Thoracic aorta (tissue), 2 donors: ENCODE measurements at regions not wholly inside any gene's neighbourhood (a gene's known extent, or its start where the extent isn't known, plus 50 kb on each side); places are given as distances from the start of the nearest gene placed in this dataset.

Experiments used
- ATAC-seq: fragments of 150-250 bp; one replicate; pipeline ENCODE4 v1.8.0; 2017; ENCODE audit warnings: low read depth; ENCODE audit not compliant: insufficient number of reproducible peaks, low FRiP score
- DNase-seq: peaks from one replicate; pipeline ENCODE4 v3.0.0-alpha.2; 2020; ENCODE audit warnings: low spot score
- H3K27ac ChIP-seq, 2 donors: fragments of 200-600 bp; sonication (generic); 1 replicate in 1 of 2; 2 replicates in 1 of 2; pipeline ENCODE4 v1.5.1; 2016; ENCODE audit warnings: mild to moderate bottlenecking in 2 of 2, moderate library complexity in 2 of 2
- H3K27me3 ChIP-seq: fragments of 200-600 bp; sonication (generic); replicated peaks from 2 replicates; pipeline ENCODE4 v1.6.0; 2016; ENCODE audit warnings: mild to moderate bottlenecking; ENCODE audit not compliant: insufficient read depth
- H3K36me3 ChIP-seq: fragments of 200-600 bp; sonication (generic); one replicate; pipeline ENCODE4 v1.5.1; 2016
- H3K4me1 ChIP-seq, 2 donors: fragments of 200-600 bp; sonication (generic); 1 replicate in 1 of 2; 2 replicates in 1 of 2; pipeline versions ENCODE4 v1.5.1 to v1.6.0; 2016; ENCODE audit warnings: low read depth in 2 of 2, mild to moderate bottlenecking in 1 of 2; ENCODE audit not compliant: control insufficient read depth in 1 of 2
- H3K4me3 ChIP-seq: fragments of 200-600 bp; sonication (generic); 2 replicates; pipeline ENCODE4 v1.5.1; 2016; ENCODE audit warnings: mild to moderate bottlenecking
- H3K9me3 ChIP-seq: fragments of 200-600 bp; sonication (generic); 2 replicates; pipeline ENCODE4 v1.5.1; 2016
- CTCF ChIP-seq: fragments of 200-600 bp; sonication (generic); IDR thresholded peaks from one replicate; pipeline ENCODE4 v1.5.1; 2019; ENCODE audit warnings: antibody characterized with exemption

GRCh38 chr13:80166352-80166751, 174.6 kb downstream of the SPRY2 start:
- Histone ChIP-seq H3K9me3 (no peaks in the 10 kb centered on the region), H3K4me1 (no peaks in the 10 kb centered on the region), H3K27me3 (no peaks in the 10 kb centered on the region), H3K36me3 (no peaks in the 10 kb centered on the region), H3K27ac (no peak overlapping the region), H3K4me3 (no peak overlapping the region)
- no peak for TF ChIP-seq CTCF
- DNase-seq (no peak), ATAC-seq (no peak)

GRCh38 chr13:80164462-80164861, 176.5 kb downstream of the SPRY2 start:
- Histone ChIP-seq H3K36me3 (no peaks in the 10 kb centered on the region), H3K27me3 (no peaks in the 10 kb centered on the region), H3K4me3 (no peak overlapping the region), H3K4me1 (no peaks in the 10 kb centered on the region), H3K27ac (no peak overlapping the region), H3K9me3 (no peaks in the 10 kb centered on the region)
- ATAC-seq (no peak), DNase-seq (no peak)
- TF ChIP-seq CTCF: no peak

- Histone ChIP-seq H3K27ac (no peak overlapping the region), H3K4me3 (no peak overlapping the region)
These were observed 179.0 kb downstream of the SPRY2 start for GRCh38 chr13:80161896-80162295.

GRCh38 chr13:80161219-80161618, 179.7 kb downstream of the SPRY2 start:
- Histone ChIP-seq H3K4me3 (no peak overlapping the region), H3K27ac (no peak overlapping the region), H3K27me3 (no peaks in the 10 kb centered on the region), H3K9me3 (no peaks in the 10 kb centered on the region), H3K36me3 (no peaks in the 10 kb centered on the region), H3K4me1 (peaks cover 0 to 6% of the 10 kb centered on the region in 2 donors)
- TF ChIP-seq CTCF: no peak
- ATAC-seq (no peak), DNase-seq (no peak)

More at GRCh38 chr13:80161896-80162295, 179.0 kb downstream of the SPRY2 start:
- Histone ChIP-seq H3K9me3 (no peaks in the 10 kb centered on the region), H3K36me3 (no peaks in the 10 kb centered on the region), H3K27me3 (no peaks in the 10 kb centered on the region), H3K4me1 (peaks cover 0 to 6% of the 10 kb centered on the region in 2 donors)
- DNase-seq (no peak), ATAC-seq (no peak)
- no peak for TF ChIP-seq CTCF

GRCh38 chr13:80160110-80160509, 180.8 kb downstream of the SPRY2 start:
- Histone ChIP-seq H3K36me3 (no peaks in the 10 kb centered on the region), H3K27me3 (no peaks in the 10 kb centered on the region), H3K27ac (no peak overlapping the region), H3K9me3 (no peaks in the 10 kb centered on the region), H3K4me1 (peaks cover 0 to 6% of the 10 kb centered on the region in 2 donors), H3K4me3 (no peak overlapping the region)
- TF ChIP-seq CTCF: no peak
- DNase-seq (no peak), ATAC-seq (no peak)
